HG03521 (cell line): ENCODE measurements at regions not wholly inside any gene's neighbourhood (a gene's known extent, or its start where the extent isn't known, plus 50 kb on each side); places are given as distances from the start of the nearest gene placed in this dataset.

ENCODE experiments used
- ATAC-seq: cut with Tn5 transposase; IDR thresholded peaks from one replicate; pipeline ENCODE4 v1.9.1; 2021; ENCODE audit warnings: mild to moderate bottlenecking, moderate library complexity; ENCODE audit not compliant: unreplicated experiment

DNA sequence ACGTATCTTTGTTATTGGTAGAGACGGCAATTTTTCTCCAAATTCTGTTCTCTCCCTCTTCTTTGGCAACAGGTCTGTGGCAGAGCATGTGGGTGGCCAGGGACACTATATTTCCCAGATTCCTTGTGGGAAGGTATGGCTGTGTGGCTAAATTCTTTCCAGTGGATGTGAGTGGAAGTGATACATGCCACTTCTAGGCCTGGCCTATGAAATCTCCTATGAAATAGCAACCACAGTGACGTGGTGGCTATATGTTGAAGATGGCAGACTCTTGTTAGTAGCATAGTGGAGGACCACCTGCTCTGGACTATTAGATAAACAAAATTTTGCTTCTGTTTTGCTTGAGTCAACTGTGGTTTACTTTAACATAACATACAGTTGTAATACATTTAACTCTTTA is 243.3 kb downstream of the IL20RB start:
- no peak for ATAC-seq

DNA sequence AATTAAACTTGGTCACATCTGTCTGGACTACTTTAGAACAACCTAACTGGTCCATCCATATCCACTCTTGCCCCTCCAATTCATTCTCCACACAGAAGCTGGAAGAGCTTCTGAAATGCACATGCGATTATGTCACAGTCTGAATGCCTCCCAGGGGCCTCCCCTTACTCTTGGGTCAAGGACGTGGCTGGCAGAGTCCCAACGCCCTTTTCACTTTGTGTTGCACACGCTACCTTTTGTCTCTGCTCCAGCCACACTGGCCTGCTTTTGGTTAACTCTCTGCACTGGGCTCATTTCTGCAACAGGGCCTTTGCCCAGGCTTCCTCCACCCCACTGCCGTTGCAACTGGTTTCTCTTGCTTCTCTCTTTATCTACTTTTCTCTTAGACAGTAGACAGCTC is 245.2 kb downstream of the IL20RB start:
- ATAC-seq: no peak

DNA sequence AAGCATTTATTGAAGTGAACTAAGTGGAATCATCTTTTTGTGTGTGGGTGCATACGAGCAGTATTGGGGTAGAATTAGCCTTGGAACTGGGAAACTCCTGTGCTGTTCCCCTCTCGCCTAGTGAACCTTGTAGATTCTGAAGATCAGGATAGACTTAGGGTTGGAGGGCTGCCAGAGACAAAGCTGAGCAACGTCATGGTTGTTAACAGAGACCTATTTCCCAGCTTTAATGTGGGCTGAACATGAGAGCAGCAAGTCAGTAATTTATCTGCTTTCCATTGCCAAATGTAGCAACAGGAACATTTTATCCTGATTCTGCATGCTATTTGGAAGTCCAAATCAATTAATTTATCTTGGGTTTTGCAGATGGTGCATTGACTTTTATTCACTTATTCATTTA is 246.6 kb downstream of the IL20RB start:
- ATAC-seq: no peak

DNA sequence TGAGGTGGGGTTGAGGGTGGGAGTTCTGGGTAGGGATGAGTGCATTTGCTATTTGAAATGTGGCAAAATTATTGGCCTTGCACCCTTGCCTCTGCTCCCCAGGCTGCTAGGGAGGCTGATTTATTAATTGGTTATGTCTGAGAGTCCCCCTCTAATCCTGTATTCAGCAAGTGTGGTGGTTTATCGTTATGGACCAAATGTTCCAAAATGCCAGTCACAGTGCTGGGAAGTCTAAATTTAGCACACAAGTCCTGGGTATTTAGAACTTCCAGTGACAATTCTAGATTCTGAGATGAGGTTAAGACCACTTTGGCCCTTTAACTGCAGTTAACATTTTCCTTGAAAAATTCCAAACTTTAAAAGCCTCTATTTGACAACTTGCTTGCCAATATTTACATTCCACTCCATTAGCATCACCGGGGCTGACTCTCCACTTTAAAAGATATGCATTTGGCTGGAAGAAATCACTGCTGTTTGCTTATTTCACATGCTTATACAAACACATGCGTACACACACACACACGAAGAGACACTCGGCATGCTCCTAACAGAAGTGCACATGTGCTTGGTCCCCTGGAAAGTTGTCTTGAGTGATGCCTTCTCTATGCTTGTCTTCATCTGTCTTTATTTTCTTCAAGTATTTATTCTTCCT is 247.7 kb downstream of the IL20RB start:
- no peak for ATAC-seq

DNA sequence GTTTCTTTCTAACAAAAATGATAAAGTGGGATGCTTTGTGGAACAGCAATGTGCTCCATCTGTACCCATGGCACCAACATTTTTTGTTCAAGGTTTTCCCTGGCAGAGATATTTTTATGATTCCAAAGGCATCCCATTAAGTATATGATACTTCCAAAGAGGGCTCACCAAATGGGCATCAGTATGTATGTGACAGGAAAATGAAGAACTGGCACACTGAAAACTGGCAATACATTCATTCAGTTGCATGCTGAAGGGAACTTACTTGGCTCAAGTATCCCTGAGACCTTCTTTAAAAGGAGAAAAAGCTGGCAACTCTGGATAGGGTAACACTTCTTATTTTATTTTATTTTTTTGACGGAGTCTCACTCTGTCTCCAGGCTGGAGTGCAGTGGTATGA is 249.8 kb downstream of the IL20RB start:
- ATAC-seq: no peak

DNA sequence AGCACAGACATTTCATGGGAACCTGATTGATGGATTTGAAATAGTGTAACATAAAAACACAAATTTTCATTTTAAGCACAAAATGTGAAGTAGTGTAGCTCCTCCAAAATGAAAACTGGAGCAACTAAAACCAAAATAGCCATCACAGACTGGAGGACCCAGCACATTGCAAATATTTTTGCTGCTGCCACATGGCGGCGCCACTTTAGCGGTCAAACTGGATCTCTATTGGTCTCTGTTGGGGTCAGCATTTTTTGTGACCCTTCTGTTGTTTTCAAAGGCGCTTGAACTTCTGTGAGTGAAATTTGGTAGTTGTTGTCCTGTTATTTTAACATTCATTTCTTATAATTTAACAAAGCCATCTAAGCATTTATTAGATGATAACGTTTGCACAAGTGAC is 259.9 kb downstream of the IL20RB start:
- ATAC-seq: no peak

DNA sequence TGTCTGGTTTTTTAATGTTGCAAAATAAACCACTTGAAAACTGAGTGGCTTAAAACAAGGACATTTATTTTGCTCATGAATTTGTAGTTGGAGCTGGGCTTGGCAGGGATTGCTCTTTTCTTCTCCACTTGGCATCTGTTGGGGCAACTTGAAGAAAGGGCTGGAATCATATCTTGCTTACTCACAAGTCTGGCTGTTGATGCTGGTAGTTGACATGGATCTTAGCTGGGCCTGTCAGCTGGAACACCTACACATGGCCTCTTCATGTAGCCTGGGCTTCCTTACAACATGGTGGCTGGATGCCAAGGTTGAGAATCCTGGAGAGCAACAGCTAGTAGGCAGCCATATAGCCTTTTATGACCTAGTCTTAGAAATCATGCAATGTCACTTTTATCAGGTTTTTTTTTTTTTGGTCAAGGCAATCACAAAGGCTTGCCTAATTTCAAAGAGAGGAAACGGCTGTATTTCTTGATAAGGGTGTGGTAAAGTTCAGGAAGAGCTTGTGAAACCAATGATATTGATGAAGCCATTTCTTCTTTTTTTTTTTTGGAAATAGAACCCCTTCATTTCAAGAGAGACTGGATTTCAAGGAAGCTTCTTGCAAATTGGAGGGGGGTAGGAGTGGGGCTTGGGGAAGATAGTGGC is 262.1 kb downstream of the IL20RB start:
- no peak for ATAC-seq

DNA sequence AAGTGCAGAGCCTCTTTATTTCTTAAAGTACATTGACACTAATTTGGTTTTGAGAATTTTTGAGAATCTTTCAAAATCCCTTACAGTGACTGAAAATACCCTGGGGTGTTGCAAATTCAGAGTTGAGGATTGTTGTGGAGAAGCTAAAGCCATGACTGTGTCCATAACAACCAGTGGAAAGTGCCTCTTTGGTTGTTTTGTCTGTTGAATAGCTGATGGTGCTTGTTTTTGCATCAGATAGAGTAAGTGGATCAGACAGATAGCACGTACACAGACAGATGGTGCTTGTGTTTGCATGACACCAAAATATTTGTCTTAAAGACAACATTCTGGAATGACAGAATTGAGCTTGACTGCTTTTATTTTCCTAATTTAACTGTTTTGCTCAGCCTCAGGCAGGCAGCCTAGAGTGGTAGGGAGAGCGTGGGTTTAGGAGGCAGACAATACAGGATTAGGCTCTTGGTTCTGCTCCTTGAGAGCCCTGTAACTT is 265.0 kb downstream of the IL20RB start:
- ATAC-seq: no peak

DNA sequence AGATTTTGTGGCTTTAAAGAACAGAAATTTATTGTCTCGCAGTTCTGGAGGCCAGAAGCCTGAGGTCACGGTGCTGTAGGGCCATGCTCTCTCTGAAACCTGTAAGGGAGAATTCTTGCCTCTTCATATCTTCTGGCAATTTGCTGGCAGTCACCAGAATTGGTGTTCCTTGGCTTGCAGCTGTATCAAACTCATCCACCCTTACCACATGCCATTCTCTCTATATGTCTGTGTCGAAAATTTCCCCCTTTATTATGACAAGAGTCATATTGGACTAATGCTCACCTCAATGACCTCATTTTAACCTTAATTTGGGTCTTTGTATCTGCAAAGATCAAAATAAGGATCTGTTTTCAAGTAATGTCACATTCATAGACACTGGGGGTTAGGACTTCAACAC is 266.7 kb downstream of the IL20RB start:
- no peak for ATAC-seq

DNA sequence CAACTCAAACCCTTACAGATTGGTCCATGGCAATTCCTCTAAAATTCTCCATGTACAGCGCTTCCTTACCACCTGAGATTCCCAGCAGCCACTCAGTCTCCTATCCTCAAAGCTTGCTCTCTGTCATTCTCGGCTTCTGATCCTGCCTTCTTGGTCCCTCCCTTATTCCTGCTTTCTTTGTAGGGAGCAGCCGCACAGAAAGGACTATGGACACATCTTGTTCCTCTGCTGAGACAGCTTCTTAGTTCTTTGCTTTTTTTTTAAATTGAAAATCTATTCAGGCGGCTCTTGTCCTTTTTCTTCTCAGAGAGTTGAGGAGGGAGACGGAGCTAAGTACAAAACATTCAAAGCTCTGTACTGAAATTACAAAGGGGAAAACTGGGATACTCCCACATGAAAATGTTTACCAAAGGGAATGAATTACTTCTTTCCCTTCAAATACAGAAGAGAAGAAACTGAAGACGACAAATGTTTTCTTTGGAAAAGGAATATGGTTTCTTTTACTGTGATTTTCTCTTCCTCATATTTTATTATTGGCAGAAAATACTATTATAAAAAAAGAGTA is 285.1 kb downstream of the IL20RB start:
- ATAC-seq: no peak

DNA sequence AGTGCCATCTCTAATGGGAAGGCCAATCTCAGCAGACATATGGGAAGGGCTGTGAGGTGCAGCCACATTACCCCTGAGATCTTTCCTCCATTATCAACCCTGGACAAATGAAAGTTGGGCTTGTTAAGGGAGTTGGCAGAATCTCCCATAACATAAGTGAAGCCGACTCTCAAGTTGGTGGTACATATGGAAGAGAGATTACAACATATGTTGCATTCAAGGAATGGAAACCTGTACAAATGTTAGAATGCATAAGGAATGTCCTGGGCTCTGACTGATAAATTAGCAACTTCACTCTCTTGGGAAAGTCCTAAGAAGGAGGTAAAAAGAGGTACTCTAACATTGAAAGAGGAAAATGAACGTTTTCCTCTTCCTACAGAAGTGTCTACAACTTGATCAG is 288.7 kb downstream of the IL20RB start:
- ATAC-seq: no peak

DNA sequence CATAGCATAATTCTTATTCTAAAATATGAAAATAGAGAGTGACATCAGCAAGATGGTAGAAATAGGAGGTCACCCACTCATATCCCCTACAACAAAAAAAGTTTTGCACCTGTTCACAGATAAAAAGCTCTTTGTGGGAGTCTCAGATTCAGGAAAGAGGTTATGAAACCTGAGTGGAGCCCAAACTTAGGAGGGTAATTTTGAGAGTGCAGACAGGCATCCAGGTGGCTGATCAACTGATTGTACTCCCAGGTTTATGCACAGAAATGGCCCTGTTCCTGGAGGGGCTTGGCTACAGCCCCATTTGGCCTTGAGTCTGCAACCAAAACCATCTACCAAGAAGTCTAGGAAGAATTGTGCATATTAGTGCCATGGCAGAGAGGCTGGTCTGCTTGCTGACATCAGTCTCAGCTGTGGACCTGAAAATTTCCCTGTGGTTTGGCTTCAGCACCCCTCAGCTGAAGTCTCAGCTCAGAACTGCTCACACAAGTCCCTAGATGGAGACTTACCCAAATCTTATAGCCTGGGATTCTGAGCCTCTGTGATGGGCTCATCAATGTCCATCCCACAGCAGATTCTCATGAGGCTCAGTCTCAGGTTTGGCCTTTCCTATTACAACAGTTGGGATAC is 291.6 kb downstream of the IL20RB start:
- no peak for ATAC-seq

DNA sequence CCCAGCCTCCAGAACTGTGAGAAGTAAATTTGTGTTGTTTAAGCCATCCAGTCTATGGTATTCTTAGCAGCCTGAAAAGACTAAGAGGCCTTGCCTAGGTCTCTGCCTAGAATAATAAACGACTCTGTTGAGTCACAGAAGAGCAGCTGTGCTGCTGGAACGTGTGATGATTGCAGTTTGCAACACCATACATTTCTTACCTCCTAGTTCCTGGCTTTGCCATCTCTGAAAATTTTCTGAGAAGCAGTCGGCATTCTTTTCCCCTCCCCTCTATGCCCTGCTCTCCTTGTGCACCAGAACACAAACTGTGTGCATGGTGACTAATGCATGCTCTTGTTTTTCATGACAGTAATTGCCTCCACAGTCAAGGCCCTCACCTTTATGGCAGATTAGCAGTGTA is 301.3 kb downstream of the IL20RB start:
- no peak for ATAC-seq

DNA sequence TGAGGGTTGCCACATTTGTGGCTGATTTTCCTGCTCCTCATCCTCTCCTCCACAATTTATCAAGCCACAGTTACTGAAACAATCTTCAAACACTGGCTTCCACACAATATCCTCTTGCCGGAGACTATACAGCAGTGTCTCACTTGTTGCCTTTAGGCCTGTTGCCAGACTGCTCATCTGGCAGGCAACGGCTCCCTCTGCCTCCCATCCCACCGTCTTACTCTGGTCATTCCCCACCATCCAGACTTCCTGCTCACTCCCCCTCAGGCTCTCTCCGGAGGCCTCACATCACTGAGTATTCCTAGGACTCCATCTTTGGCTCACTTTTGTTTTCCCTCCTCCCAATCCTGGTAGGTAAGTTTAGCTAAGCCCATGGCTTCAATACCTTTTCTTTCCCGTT is 301.9 kb downstream of the IL20RB start:
- ATAC-seq: no peak

DNA sequence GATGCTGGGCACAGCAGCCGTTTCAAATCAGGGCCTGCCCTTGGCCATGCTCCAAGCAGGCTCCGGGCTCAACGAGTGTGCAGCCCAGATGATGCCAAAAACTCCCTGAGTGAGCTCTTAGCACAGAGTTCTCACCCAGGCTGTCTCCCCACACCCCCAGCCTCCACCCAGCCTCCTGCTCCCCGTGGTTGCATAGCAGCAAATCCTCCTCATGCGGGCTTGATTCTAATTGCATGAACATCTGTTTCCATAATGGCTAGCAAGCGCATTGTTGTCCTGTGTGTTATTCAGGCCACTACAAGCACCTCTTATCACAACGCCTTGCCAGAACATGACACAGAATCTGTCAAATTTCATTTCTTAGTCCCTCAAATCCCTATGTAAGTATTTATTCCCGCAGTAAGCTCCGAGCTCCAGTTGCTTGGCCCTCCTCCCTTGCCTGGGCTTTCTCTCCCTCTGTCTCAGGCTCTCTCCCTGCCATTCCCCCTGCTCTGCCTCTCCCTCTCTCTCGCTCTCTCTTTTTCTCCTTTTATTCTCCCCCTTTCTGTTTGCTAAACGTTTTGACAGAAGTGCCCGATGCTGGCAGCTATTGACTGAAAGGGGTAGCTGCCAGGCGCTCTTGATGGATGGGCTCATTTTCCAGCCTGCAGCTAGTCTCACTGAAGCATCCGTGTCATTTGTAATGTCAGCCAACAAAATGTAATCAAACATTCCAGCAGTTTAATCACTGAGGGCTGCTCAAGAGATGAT is 306.5 kb downstream of the IL20RB start:
- ATAC-seq: no peak

DNA sequence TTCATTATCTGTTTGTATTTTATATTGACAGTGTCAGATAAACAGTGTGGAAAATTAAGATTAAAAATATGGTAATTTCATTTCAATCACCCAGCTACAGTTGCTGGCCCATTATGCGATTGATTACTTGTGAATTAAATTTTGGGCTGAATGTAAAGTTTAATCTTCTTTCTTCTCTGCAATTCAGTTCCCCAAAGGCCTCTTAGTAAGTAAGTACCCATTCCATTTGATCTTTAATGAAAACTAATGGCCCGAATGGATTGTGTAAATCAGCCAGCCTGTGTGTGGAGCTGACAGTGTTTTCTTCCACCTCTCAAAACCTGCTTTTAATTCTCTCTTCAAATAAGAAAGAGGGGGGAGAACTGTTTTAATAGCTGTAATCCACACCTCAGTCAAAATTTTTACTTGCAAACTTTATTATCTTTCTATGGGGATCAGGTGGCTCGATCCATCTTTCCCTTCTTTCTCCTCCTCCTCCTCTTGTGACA is 307.1 kb downstream of the IL20RB start:
- no peak for ATAC-seq

DNA sequence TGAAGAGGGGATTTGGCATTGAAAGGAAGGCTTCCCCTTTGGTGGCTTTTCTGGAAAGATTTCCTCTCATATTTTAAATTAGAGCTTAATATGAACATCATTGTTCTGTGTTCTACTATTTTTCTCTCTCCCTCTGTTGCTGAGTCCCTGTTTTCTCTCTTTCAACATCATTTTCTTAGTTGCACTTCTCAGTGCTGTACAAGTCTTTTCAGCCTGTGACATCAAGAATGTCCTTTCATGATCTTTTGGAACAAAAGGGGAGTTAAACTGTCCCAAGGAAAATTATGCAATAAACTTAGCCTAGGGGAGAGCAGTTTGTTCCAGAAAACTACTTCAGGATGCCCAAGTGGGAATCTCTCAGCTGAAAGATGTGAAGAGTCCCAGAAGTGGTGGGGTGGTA is 325.1 kb downstream of the IL20RB start:
- ATAC-seq: no peak

DNA sequence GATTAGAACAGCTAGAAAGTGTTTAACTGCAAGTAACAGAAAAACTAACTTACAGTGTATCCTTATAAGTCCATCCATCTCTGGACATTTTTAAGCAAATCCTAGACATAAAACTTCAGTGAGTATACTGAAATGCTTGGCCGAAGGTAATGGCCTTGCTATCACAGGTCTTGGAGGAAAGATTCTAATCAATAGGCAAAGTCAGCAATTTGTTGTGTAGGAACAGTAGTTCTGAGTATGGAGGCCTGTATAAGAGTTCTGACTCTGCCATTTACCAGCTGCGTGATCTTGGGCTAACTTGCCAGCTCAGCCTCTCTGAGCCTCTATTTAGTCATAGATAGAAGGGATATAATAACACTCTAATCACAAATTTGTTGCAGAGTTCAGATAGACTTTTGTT is 328.1 kb downstream of the IL20RB start:
- ATAC-seq: no peak

DNA sequence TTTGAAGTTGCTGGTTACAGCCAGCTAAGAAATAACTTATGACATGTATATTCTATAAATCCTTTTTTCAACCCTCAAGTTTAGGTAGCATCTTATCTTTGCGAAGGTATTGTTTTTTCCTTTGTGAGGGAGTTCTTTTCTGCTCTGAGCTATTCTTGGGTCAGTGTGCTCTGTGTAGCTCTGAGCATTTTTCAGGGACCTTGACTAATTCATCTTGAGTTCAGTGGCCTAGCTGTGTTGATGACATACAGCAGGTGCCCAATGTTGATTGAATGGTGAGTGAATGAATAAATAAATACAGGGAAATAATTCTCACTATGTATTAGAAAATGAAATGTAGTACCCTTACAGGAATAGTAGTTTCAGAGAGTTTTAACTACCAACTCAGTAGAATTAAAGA is 335.3 kb downstream of the IL20RB start:
- no peak for ATAC-seq

DNA sequence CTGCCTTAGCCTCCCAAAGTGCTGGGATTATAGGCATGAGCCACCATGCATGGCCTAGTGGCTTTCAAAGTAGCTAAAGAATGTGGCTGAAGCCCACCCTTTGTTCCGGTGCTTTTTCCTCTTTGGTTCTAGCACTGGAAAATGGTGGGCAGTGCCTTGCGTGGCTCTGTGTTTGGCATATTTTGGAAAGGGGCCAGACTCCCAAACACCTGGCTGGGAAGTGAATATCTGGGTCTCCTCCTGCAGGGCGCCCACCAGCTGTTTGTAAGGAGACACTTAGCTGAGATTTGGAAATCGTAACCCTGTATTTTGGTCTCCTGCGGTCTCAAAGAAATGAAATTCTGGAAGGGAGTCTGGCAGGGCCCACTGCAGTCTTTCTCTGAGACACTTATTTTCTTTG is 336.4 kb downstream of the IL20RB start:
- no peak for ATAC-seq

DNA sequence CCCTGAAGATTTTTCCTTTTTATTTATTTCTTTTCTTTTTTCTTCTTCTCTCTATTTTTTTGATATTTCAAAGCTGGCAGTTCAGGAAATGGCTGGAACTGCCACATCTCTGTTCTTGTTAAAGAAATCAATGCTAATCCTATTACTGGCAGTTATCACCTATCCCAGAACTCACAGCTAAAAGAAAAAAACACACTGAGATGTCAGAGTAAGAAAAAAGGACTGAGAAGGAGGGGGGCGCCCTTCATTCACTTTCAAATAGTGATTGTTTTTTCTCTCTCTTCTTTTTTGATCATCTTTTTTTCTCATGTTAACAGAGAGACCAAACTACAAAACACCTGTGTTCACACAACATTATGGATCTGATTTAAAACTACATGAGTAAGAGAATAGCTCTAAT is 337.1 kb downstream of the IL20RB start:
- ATAC-seq: no peak
